Lower lobe of right lung (tissue), 2 donors: ENCODE measurements at regions not wholly inside any gene's neighbourhood (a gene's known extent, or its start where the extent isn't known, plus 50 kb on each side); places are given as distances from the start of the nearest gene placed in this dataset.

ENCODE experiments used
- ATAC-seq, 2 donors: fragments of 200-7000 bp; cut with Tn5 transposase; one replicate each; pipeline ENCODE4 v1.9.1; 2020 to 2022; ENCODE audit warnings: mild to moderate bottlenecking in 2 of 2, moderate library complexity in 2 of 2
- DNase-seq: peaks from one replicate; pipeline ENCODE4 v3.0.0-alpha.2; 2020
- H3K27ac ChIP-seq: fragments of 200-600 bp; one replicate; pipeline ENCODE4 v1.8.0; 2022
- H3K27me3 ChIP-seq: fragments of 200-600 bp; one replicate; pipeline ENCODE4 v1.8.0; 2022; ENCODE audit warnings: low read depth
- H3K36me3 ChIP-seq: fragments of 200-600 bp; one replicate; pipeline ENCODE4 v1.8.0; 2022; ENCODE audit warnings: mild to moderate bottlenecking
- H3K4me1 ChIP-seq: fragments of 200-600 bp; one replicate; pipeline ENCODE4 v1.8.0; 2022
- H3K4me3 ChIP-seq: fragments of 200-600 bp; one replicate; pipeline ENCODE4 v1.8.0; 2022; ENCODE audit warnings: mild to moderate bottlenecking
- H3K9me3 ChIP-seq: fragments of 200-600 bp; one replicate; pipeline ENCODE4 v1.8.0; 2022
- intact Hi-C: fragments of 100-400 bp; cut with DNase I; formaldehyde crosslinking; loops from one replicate; pipeline ENCODE4 v1.11.0; 2022
- TF ChIP-seq, protein P1 (sequence below): fragments of 200-600 bp; IDR thresholded peaks from one replicate; pipeline ENCODE4 v1.8.0; 2022; ENCODE audit warnings: antibody characterized with exemption, mild to moderate bottlenecking
- donor health status: DM: no; HTN: yes; CAD: no; lungs with severe emphysema.

DNA sequence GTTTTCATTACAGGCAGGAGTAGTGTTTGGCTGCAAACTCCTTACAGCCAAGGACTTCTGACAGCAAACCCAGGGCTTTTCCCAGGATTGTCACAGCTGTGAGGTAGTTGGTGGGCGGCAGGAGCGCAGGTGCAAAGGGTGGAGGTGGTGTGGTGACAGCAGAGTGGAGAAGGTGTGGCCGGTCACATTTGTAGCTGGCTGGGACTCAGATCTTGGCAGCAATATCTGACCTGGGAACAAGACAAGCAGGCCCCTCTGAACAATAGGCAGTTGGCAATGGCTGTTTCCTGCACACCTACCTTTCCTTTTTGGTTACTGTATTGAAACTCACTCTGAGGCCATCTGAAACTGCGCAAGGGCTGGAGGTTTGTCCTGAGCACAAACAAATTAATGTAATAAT, 327.3 kb downstream of the COG6 start:
- H3K4me1 ChIP-seq: no peaks in the 10 kb centered on the region
- intact Hi-C loops: no loop called here
- DNase-seq (no peak), ATAC-seq (no peak)
- H3K27ac ChIP-seq: no peak overlapping the region
- TF ChIP-seq, protein P1, sequence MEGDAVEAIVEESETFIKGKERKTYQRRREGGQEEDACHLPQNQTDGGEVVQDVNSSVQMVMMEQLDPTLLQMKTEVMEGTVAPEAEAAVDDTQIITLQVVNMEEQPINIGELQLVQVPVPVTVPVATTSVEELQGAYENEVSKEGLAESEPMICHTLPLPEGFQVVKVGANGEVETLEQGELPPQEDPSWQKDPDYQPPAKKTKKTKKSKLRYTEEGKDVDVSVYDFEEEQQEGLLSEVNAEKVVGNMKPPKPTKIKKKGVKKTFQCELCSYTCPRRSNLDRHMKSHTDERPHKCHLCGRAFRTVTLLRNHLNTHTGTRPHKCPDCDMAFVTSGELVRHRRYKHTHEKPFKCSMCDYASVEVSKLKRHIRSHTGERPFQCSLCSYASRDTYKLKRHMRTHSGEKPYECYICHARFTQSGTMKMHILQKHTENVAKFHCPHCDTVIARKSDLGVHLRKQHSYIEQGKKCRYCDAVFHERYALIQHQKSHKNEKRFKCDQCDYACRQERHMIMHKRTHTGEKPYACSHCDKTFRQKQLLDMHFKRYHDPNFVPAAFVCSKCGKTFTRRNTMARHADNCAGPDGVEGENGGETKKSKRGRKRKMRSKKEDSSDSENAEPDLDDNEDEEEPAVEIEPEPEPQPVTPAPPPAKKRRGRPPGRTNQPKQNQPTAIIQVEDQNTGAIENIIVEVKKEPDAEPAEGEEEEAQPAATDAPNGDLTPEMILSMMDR: no peak
- H3K9me3 ChIP-seq: no peaks in the 10 kb centered on the region
- no peak overlapping the region for H3K4me3 ChIP-seq
- H3K27me3 ChIP-seq: no peaks in the 10 kb centered on the region
- H3K36me3 ChIP-seq: no peaks in the 10 kb centered on the region

DNA sequence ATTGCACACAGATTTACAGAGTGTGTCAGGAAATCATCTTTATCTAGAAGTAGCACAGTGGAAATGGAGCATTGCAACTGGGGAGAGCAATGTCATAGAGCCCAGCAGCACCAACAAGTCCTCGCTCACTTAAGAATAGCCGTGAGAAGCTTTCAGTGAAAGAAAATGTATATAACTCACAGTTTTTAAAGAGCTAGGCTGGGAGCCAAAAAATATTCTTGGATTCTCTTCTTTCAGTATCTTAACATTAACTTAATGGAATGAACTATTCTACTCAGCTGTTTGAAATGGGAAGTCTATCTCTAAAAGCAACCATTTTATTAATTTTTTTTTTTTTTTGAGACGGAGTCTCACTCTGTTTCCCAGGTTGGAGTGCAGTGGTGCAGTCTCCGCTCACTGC, 329.6 kb downstream of the COG6 start:
- Histone ChIP-seq H3K36me3 (no peaks in the 10 kb centered on the region), H3K27ac (no peak overlapping the region), H3K4me3 (no peak overlapping the region), H3K9me3 (no peaks in the 10 kb centered on the region), H3K4me1 (no peaks in the 10 kb centered on the region), H3K27me3 (no peaks in the 10 kb centered on the region)
- TF ChIP-seq, protein P1: no peak
- ATAC-seq (no peak), DNase-seq (no peak)
- intact Hi-C loops: no loop called here

DNA sequence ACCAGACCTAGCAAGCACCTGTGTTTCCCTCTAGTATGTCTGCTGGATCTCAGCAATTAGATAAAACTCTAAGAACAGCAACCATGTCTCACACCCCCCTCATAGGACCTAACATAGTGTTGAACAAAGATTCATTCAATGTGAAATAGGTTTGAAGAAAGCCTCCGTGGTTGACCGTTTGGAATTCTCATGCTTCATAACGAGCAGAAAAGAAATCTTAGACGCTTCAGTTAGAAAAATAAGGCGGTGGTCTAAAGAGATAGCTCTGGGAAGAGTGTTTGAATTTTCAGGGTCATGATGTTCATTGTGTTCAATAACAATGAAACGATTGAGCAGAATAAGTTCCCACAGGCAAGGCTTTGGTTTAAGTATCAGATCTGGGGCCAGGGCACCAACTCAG, 332.9 kb downstream of the COG6 start:
- no peaks in the 10 kb centered on the region for H3K4me1 ChIP-seq
- H3K27me3 ChIP-seq: no peaks in the 10 kb centered on the region
- ATAC-seq (no peak), DNase-seq (no peak)
- no peaks in the 10 kb centered on the region for H3K9me3 ChIP-seq
- intact Hi-C loops: no loop called here
- H3K27ac ChIP-seq: no peak overlapping the region
- TF ChIP-seq, protein P1: no peak
- H3K4me3 ChIP-seq: no peak overlapping the region
- H3K36me3 ChIP-seq: no peaks in the 10 kb centered on the region

DNA sequence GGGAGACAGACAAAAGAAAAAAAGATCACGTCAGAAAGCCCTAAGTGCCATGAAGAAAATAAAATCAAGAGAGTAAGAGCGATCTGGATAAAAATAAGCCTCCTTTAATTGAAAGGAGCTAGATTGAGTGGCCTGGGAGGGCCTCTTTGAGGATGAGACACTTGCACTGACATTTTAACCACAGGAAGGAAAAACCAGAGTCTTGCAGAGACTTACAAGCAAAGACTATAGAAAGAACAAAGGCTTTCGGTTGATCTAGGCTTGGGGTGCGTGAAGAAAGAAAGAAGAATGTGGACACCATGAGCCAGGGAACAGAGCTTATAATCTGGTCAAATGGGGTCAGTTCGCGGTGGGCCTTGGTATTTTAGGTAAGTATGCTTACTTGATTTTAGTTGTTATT, 342.7 kb downstream of the COG6 start:
- no peaks in the 10 kb centered on the region for H3K9me3 ChIP-seq
- H3K4me1 ChIP-seq: no peaks in the 10 kb centered on the region
- no peak for DNase-seq
- no peaks in the 10 kb centered on the region for H3K36me3 ChIP-seq
- ATAC-seq: no peak
- intact Hi-C loops: no loop called here
- no peak overlapping the region for H3K27ac ChIP-seq
- H3K27me3 ChIP-seq: no peaks in the 10 kb centered on the region
- H3K4me3 ChIP-seq: no peak overlapping the region
- TF ChIP-seq, protein P1: no peak

DNA sequence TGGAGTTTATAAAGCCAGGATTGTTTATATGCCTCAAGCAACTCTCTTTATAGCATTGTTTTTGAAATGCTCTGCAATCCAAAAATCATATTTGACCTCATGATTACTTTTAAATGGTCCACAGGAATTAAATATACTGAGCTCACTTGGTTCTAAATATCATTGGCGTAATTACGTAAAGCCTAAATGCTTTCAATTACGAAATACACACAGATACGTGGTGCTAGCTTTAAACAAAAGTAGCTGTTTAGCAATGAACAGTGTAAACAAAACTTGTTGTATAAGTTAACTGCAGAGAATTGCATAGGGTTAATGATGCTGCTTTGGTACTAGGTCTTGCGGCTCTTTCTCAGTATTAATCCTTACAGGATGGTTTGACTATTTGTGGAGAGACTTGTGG, 346.6 kb downstream of the COG6 start:
- DNase-seq (no peak), ATAC-seq (no peak)
- no peaks in the 10 kb centered on the region for H3K4me1 ChIP-seq
- H3K4me3 ChIP-seq: no peak overlapping the region
- no peaks in the 10 kb centered on the region for H3K27me3 ChIP-seq
- no peaks in the 10 kb centered on the region for H3K36me3 ChIP-seq
- no peaks in the 10 kb centered on the region for H3K9me3 ChIP-seq
- intact Hi-C loops: no loop called here
- H3K27ac ChIP-seq: no peak overlapping the region
- TF ChIP-seq, protein P1: no peak

DNA sequence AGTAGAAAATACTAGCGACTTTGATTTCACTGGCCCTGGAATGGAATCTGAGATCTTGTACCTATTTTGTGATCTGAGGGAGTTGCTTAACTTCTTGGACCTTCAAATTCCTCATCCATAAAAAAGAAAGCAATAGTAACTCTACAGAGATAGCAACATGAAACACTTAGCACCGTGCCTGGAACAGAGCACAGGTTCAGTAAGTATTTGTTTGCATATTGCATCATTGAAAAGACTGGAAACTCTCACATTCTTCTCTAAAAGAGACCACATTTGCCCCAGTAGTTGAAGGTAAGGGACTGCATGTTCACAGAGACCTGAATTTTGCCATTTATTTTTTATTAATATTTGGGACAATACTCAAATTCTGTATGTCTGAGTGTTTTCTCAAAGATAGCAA, 358.1 kb downstream of the COG6 start:
- intact Hi-C loops: no loop called here
- TF ChIP-seq, protein P1: no peak

More for the DNA sequence above, 358.1 kb downstream of the COG6 start:
- no peaks in the 10 kb centered on the region for H3K9me3 ChIP-seq
- ATAC-seq (no peak), DNase-seq (no peak)
- no peak overlapping the region for H3K4me3 ChIP-seq
- no peaks in the 10 kb centered on the region for H3K27me3 ChIP-seq
- no peaks in the 10 kb centered on the region for H3K36me3 ChIP-seq
- H3K27ac ChIP-seq: no peak overlapping the region
- no peaks in the 10 kb centered on the region for H3K4me1 ChIP-seq
